HCT116 (cell line): ENCODE measurements at regions not wholly inside any gene's neighbourhood (a gene's known extent, or its start where the extent isn't known, plus 50 kb on each side); places are given as distances from the start of the nearest gene placed in this dataset.
"Not testable (repeated sequence)": the region's sequence is repeated elsewhere in the genome, so short reads cannot be mapped to it uniquely, and the experiment has no call there.

Source experiments
- ATAC-seq: fragments of 200-7000 bp; cut with Tn5 transposase; 2 replicates; pipeline ENCODE4 v1.9.1; 2020; ENCODE audit warnings: mild to moderate bottlenecking, moderate library complexity
- BruUV-seq: library from RNA; stranded (reverse); fragments of 400-500 nt; replicated peaks from 2 replicates; lab custom pipeline; 2021; lab: Mats Ljungman, UMichigan
- CTCF ChIA-PET: fragments of 300-600 bp; sonication (Branson Sonifier 250); formaldehyde crosslinking; loops from one replicate; lab custom pipeline; 2021; ENCODE audit warnings: antibody characterized with exemption; lab: Charles Lee
- POLR2A ChIA-PET: fragments of 300-600, 350-600 bp; sonication (Branson Sonifier 250); formaldehyde crosslinking; loops from one replicate; lab custom pipeline; 2021; ENCODE audit warnings: antibody characterized with exemption; lab: Charles Lee
- RAD21 ChIA-PET, 2 experiments: fragments of 300-600 bp; sonication (Branson Sonifier 250); formaldehyde crosslinking; loops; one replicate each; lab custom pipeline; 2023; ENCODE audit warnings: low total read pairs in 2 of 2; ENCODE audit not compliant: uncharacterized antibody in 2 of 2, unreplicated experiment in 2 of 2, low non-redundant PET in 1 of 2; lab: Charles Lee
- DNase-seq: peaks from one replicate; pipeline ENCODE4 v3.0.0-alpha.2; 2010; ENCODE audit warnings: low read depth, low spot score
- H2AFZ ChIP-seq: fragments of 200-600 bp; shearing (Covaris generic), sonication (generic); 2 replicates; pipeline ENCODE4 v1.6.1; 2017; ENCODE audit warnings: low read depth, mixed run types, mixed read lengths, antibody characterized with exemption, low read length; ENCODE audit not compliant: poor library complexity, severe bottlenecking
- H3K27ac ChIP-seq: 2 replicates; pipeline ENCODE4 v1.5.1; 2012; ENCODE audit warnings: low read depth, low read length
- H3K27me3 ChIP-seq: fragments of 200-600 bp; sonication (generic); 2 replicates; pipeline ENCODE4 v1.6.1; 2016; ENCODE audit warnings: mixed run types, low read length, mixed read lengths; ENCODE audit not compliant: insufficient read depth
- H3K36me3 ChIP-seq, 2 experiments: fragments of 200-500 bp in 1 of 2; fragments of 200-600 bp in 1 of 2; sonication (Bioruptor generic) in 1 of 2; sonication (generic) in 1 of 2; 2 replicates each; pipeline versions ENCODE4 v1.5.1 to v1.6.1; 2014 to 2016; ENCODE audit warnings: low read length in 2 of 2, inconsistent platforms in 1 of 2, mixed read lengths in 1 of 2, mixed run types in 1 of 2; ENCODE audit not compliant: insufficient read depth in 2 of 2, control insufficient read depth in 1 of 2
- H3K4me1 ChIP-seq, 2 experiments: fragments of 200-600 bp in 1 of 2; sonication (generic) in 1 of 2; 2 replicates each; pipeline versions ENCODE4 v1.5.1 to v1.6.1; 2012 to 2017; ENCODE audit warnings: low read length in 2 of 2, inconsistent platforms in 1 of 2, mild to moderate bottlenecking in 1 of 2, mixed read lengths in 1 of 2, mixed run types in 1 of 2, moderate library complexity in 1 of 2; ENCODE audit not compliant: insufficient read depth in 2 of 2, control insufficient read depth in 1 of 2
- H3K4me2 ChIP-seq: fragments of 200-600 bp; sonication (generic); 2 replicates; pipeline ENCODE4 v1.6.1; 2017; ENCODE audit warnings: mixed run types, low read length, mixed read lengths
- H3K4me3 ChIP-seq, 2 experiments: fragments of 200-600 bp in 1 of 2; sonication (generic) in 1 of 2; replicated peaks in 1 of 2; 2 replicates each; pipeline ENCODE4 v1.5.1; 2011 to 2016; ENCODE audit warnings: low read length in 2 of 2, control low read depth in 1 of 2, low read depth in 1 of 2, mild to moderate bottlenecking in 1 of 2, mixed read lengths in 1 of 2, mixed run types in 1 of 2
- H3K79me2 ChIP-seq: fragments of 200-600 bp; sonication (generic); 2 replicates; pipeline ENCODE4 v1.6.1; 2017; ENCODE audit warnings: mild to moderate bottlenecking, mixed run types, low read length, moderate library complexity, mixed read lengths; ENCODE audit not compliant: insufficient read depth
- H3K9ac ChIP-seq: fragments of 200-600 bp; sonication (generic); 2 replicates; pipeline ENCODE4 v1.6.1; 2016; ENCODE audit warnings: low read length, mixed read lengths
- H3K9me2 ChIP-seq: fragments of 200-600 bp; sonication (generic), shearing (Covaris generic); 2 replicates; pipeline ENCODE4 v1.6.1; 2017; ENCODE audit warnings: mixed run types, mild to moderate bottlenecking, moderate library complexity; ENCODE audit not compliant: insufficient read depth
- H3K9me3 ChIP-seq, 2 experiments: fragments of 200-500 bp in 1 of 2; fragments of 200-600 bp in 1 of 2; sonication (Bioruptor generic) in 1 of 2; sonication (generic) in 1 of 2; 2 replicates each; pipeline ENCODE4 v1.6.1; 2014 to 2017; ENCODE audit warnings: low read length in 2 of 2, mixed read lengths in 2 of 2, inconsistent platforms in 1 of 2, low read depth in 1 of 2, mild to moderate bottlenecking in 1 of 2, mixed run types in 1 of 2, moderate library complexity in 1 of 2; ENCODE audit not compliant: control insufficient read depth in 1 of 2, insufficient read depth in 1 of 2
- H4K20me1 ChIP-seq: fragments of 200-600 bp; sonication (generic), shearing (Covaris generic); 2 replicates; pipeline ENCODE4 v1.6.1; 2017; ENCODE audit warnings: mixed run types, mild to moderate bottlenecking, moderate library complexity; ENCODE audit not compliant: insufficient read depth
- CTCF ChIP-seq, 3 experiments: fragments of 200-600 bp in 1 of 3; sonication (generic) in 1 of 3; IDR thresholded peaks in 2 of 3; conservative IDR thresholded peaks in 1 of 3; 2 replicates each; pipeline ENCODE4 v1.5.1; 2012 to 2017; ENCODE audit warnings: low read depth in 2 of 3, low read length in 2 of 3, antibody characterized with exemption in 1 of 3, borderline replicate concordance in 1 of 3, control low read depth in 1 of 3, mild to moderate bottlenecking in 1 of 3, mixed read lengths in 1 of 3, mixed run types in 1 of 3, moderate library complexity in 1 of 3; ENCODE audit not compliant: insufficient read depth in 1 of 3
- EGR1 ChIP-seq: IDR thresholded peaks from 2 replicates; pipeline ENCODE4 v1.6.1; 2012; ENCODE audit warnings: low read depth
- ELF1 ChIP-seq: IDR thresholded peaks from 2 replicates; pipeline ENCODE4 v1.6.1; 2012; ENCODE audit warnings: low read depth, borderline replicate concordance
- EZH2 ChIP-seq: fragments of 200-600 bp; sonication (generic); IDR thresholded peaks from 2 replicates; pipeline ENCODE4 v1.6.1; 2017; ENCODE audit warnings: antibody characterized with exemption, mixed run types
- FOSL1 ChIP-seq: IDR thresholded peaks from 2 replicates; pipeline ENCODE4 v1.6.1; 2012; ENCODE audit warnings: low read depth
- MAX ChIP-seq: IDR thresholded peaks from 2 replicates; pipeline ENCODE4 v1.6.1; 2012
- POLR2A ChIP-seq: IDR thresholded peaks from 2 replicates; pipeline ENCODE4 v1.7.0; 2011; ENCODE audit warnings: borderline replicate concordance; ENCODE audit not compliant: insufficient read depth, insufficient read length; ENCODE audit errors: extremely low read depth
- POLR2AphosphoS5 ChIP-seq: IDR thresholded peaks from 2 replicates; pipeline ENCODE4 v1.6.1; 2011; ENCODE audit warnings: mild to moderate bottlenecking, low read depth, low read length, moderate library complexity
- RAD21 ChIP-seq: IDR thresholded peaks from 2 replicates; pipeline ENCODE4 v1.6.1; 2012; ENCODE audit warnings: low read depth, mild to moderate bottlenecking
- SIN3A ChIP-seq: IDR thresholded peaks from 2 replicates; pipeline ENCODE4 v1.6.1; 2012; ENCODE audit warnings: low read depth
- SP1 ChIP-seq: IDR thresholded peaks from 2 replicates; pipeline ENCODE4 v1.6.1; 2012; ENCODE audit warnings: low read depth
- SRF ChIP-seq: IDR thresholded peaks from 2 replicates; pipeline ENCODE4 v1.6.1; 2012; ENCODE audit warnings: low read depth
- YY1 ChIP-seq: IDR thresholded peaks from 2 replicates; pipeline ENCODE4 v1.6.1; 2011; ENCODE audit warnings: low read length, low read depth, moderate library complexity, mild to moderate bottlenecking; ENCODE audit not compliant: insufficient replicate concordance; ENCODE audit errors: extremely low read depth
- ZBTB33 ChIP-seq: IDR thresholded peaks from 2 replicates; pipeline ENCODE4 v1.6.1; 2011; ENCODE audit warnings: mild to moderate bottlenecking, low read length, moderate library complexity; ENCODE audit not compliant: insufficient replicate concordance; ENCODE audit errors: extremely low read depth
- ZFX ChIP-seq: fragments of 450-650 bp; IDR thresholded peaks from 2 replicates; pipeline ENCODE4 v1.6.1; 2017
- ZNF274 ChIP-seq: fragments of 200-500 bp; sonication (Bioruptor generic); IDR thresholded peaks from 2 replicates; pipeline ENCODE4 v1.6.1; 2014; ENCODE audit warnings: mild to moderate bottlenecking, low read depth, low read length, inconsistent platforms
- intact Hi-C: fragments of 100-400 bp; cut with micrococcal nuclease; formaldehyde crosslinking; loops from 2 replicates; pipeline ENCODE4 v1.10.0; 2022

- H3K4me2 ChIP-seq, RAD21 ChIA-PET, intact Hi-C loops, H3K9me2 ChIP-seq, POLR2A ChIA-PET, H2AFZ ChIP-seq, H3K4me3 ChIP-seq, H3K9ac ChIP-seq, H3K27me3 ChIP-seq, H3K9me3 ChIP-seq, H3K79me2 ChIP-seq, H3K27ac ChIP-seq, H3K4me1 ChIP-seq, H3K36me3 ChIP-seq, H4K20me1 ChIP-seq, BruUV-seq: not testable (repeated sequence)
- CTCF ChIA-PET, result interaction anchor here (0.9 kb wide), 1 partner anchor 118 kb away, joined by 3 read pairs; no protein-coding TSS in a partner anchor
- DNase-seq, result peak; percentile 3
- peak; percentile 44; the same call in 1 of the 2 replicates for ATAC-seq
- peak; percentile 35; the same call in 1 of the 2 replicates for TF ChIP-seq RAD21
- TF ChIP-seq CTCF (IDR thresholded peaks at IDR 0.05 in 2 of 3, conservative IDR thresholded peaks at IDR 0.05 in 1 of 3; ENCODE audit: borderline replicate concordance in 1 of 3, insufficient read depth in 1 of 3, low read depth in 2 of 3, low read length in 2 of 3), result peak in 2 of 3 experiments; percentile 14 to 25; a peak in 1 of 6 replicates
These were observed 541.7 kb upstream of the PITX2 start for GRCh38 chr4:111164556-111164955.

- TF ChIP-seq ZBTB33 (no peak), EGR1 (no peak), YY1 (no peak), SIN3A (no peak), FOSL1 (no peak), POLR2A (no peak), SP1 (no peak), ZFX (no peak), ZNF274 (no peak), RAD21 (no peak), POLR2AphosphoS5 (no peak), MAX (no peak), ELF1 (no peak), EZH2 (no peak), SRF (no peak)
- intact Hi-C loops, result no loop called here
- Histone ChIP-seq H3K4me3 (no peak overlapping the region), H3K9me3 (no peaks in the 10 kb centered on the region), H3K4me2 (no peak overlapping the region), H3K27ac (no peak overlapping the region), H3K9me2 (no peaks in the 10 kb centered on the region), H3K27me3 (no peaks in the 10 kb centered on the region), H3K36me3 (no peaks in the 10 kb centered on the region), H3K79me2 (no peaks in the 10 kb centered on the region), H4K20me1 (no peaks in the 10 kb centered on the region), H2AFZ (no peak overlapping the region), H3K9ac (no peak overlapping the region), H3K4me1 (no peaks in the 10 kb centered on the region)
- POLR2A ChIA-PET, result no interaction called here
- ATAC-seq (no peak), DNase-seq (no peak)
- CTCF ChIA-PET, result no interaction called here
- RAD21 ChIA-PET, result no interaction called here
- BruUV-seq, result no TSS peak
These were observed 551.5 kb upstream of the PITX2 start for GRCh38 chr4:111174331-111174730.
